NCI-H128 (cell line): ENCODE measurements at regions not wholly inside any gene's neighbourhood (a gene's known extent, or its start where the extent isn't known, plus 50 kb on each side); places are given as distances from the start of the nearest gene placed in this dataset.
"Not testable (repeated sequence)": the region's sequence is repeated elsewhere in the genome, so short reads cannot be mapped to it uniquely, and the experiment has no call there.

ENCODE experiments used
- DNase-seq: peaks from one replicate; lab custom pipeline; 2025; ENCODE audit not compliant: unreplicated experiment; lab: John Stamatoyannopoulos, UW

DNA sequence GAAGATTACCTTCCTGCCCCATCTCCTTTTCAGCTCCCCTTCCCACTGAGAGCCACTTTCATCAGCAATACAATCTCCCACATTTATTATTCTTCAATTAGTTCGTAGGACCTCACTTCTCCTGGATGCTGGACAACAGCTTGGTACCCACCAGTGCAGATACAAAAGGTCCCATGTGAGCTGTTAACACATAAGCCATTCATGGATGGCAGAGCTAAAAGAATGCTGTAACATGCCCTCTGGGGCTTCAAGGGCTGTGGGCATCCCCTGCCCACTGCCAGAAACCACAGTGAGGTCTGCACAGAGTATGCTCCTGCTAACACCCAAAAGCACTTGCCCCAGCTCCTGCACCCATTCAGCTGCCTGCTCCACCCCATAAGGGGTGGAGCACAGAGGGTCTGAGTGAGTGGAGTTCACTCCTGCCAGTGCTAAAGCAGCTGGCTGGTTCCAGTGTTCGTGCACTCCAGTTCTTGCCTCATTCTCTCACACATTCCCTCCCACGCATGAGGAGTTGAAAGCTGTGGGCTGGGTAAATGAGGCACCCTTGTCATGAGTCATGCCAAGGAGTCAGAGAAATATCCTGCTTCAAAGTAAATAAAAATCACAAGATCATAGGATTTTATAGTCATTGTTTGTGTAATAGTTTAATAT is 305.9 kb upstream of the TMEFF2 start:
- DNase-seq: no peak

DNA sequence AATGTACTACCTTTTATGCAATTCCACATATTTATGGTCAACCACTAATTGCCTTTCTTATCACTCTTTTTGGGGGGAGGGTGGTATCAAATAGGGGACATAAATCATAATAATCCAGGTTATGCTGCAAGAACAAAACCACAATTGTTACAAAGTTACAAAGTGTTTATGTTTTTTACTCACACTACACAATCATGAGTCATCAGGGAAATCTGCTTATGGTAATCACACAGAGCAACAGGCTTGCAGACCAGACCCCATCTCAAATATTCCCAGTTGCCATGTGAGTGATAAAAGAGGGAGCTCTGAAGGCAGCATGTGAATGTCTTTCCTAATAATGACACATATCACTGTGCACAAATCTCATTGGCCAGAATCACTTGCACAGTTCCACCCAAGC is 304.7 kb upstream of the TMEFF2 start:
- DNase-seq: no peak

DNA sequence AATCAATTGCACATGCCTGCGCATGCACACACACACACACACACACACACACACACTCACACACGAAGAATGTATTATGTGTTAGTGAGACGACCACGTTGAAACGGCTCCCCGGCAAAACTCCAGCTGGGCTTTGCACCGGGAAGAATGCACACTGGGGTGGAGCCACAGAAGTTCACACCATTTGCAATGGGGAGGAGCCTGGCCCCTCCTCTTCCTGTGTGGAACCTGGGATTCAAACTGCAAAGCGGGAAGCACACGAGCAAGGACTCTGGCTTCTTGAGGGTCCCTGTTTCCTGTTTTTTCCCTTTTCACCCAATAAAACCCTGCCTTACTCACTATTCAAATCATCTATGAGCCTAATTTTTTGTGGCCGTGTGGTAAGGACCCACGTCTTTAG is 304.0 kb upstream of the TMEFF2 start:
- DNase-seq: no peak

DNA sequence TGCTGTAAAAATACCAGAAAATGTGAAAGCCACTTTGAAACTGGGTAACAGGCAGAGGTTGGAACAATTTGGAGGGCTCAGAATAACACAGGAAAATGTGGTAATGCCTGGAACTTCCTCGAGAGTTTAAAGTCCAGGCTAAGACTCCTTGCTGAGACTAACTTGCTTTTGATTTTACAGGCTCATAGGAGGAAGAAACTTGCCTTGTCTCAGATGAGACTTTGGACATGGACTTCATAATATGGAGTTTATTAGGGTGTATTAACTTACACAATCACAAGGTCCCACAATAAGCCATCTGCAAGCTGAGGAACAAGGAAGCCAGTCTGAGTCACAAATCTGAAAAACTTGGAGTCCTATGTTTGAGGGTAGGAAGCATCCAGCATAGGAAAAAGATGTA is 293.4 kb upstream of the TMEFF2 start:
- not testable (repeated sequence) for DNase-seq

DNA sequence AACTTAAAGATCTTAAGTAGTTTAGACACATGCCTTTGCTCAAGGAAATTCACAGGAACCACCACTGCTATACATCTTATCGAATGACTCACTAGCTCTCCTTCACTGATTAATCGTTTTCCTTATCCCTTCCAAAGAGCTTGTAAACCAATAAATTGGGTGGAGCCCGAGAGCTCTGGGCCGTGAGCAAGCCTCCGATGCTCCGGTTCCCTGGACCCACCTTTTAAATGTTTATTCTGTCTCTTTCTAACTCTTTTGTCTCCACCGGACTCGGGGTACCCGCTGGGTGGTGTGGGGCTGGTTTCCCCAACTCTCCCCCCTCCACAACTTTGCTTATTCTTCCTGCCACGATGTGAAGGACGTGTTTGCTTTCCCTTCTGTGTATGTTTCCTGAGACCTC is 292.9 kb upstream of the TMEFF2 start:
- DNase-seq: no peak

DNA sequence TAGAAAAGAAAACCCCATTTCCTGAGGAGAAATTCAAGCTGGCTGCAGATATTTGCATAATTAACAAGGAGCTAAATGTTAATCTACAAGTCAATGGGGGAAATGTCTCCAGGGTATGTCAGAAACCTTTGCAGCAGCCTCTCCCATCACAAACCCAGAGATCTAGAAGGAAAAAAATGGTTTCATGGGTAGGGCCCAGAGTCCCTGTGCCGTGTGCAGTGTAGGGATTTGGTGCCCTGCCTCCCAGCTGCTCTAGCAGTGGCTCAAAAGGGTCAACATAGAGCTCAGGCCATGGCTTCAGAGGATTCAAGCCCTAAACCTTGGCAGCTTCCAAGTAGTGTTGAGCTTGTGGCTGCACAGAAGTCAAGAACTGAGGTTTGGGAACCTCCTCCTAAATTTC is 290.2 kb upstream of the TMEFF2 start:
- no peak for DNase-seq

DNA sequence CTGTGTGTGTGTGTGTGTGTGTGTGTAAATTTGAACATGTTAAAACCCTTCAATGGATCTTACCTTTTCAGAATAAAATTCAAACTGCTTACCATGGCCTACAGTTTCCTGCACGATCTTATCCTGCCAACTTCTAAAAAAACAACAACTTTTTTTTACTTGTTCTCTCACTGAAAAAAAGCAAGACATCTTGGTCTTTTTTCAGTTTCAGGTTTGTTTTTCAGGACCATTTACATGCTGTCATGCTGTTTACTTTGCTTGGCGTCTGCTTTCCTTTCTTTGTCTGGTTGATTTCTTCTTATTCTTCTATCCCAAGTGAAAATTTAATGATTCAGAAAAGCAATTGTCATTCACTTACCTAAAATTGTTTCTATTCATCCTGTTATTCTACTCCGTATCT is 286.3 kb upstream of the TMEFF2 start:
- DNase-seq: no peak

DNA sequence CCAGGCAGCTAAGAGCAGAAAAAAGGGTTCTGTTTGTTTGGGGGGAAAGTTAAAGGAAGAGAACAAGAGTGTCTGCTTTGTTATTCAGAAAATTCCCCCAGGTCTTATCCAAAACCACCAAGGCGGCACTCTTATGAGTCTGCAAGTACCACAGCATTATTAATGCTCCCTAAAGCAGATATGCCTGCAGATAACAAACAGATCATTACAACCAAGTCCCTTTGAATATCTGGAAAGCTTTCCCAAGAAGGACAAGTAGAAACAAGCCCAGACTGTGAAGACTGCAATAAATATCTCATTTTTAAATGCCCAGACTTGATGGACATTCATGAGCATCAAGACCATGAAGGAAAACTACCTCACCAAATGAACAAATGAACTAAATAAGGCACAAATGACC is 278.6 kb upstream of the TMEFF2 start:
- DNase-seq: no peak

DNA sequence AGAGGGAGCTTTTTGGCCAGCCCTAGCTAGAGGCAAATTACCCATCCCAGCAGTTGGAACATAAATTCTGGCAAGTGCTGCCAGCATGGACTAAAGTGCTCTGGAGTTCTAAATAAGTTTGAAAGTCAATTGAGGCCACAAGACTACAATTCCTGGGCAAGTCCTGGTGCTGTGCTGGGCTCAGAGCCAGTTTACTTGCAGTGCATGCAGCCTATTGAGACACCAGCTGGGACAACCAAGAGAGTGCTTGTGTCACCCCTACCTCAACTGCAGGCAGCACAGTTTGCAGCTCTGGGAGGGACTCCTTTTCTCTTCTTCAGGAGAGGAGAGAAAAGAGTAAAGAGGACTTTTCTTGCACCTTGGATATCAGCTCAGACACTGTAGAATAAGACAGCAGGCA is 277.2 kb upstream of the TMEFF2 start:
- no peak for DNase-seq

DNA sequence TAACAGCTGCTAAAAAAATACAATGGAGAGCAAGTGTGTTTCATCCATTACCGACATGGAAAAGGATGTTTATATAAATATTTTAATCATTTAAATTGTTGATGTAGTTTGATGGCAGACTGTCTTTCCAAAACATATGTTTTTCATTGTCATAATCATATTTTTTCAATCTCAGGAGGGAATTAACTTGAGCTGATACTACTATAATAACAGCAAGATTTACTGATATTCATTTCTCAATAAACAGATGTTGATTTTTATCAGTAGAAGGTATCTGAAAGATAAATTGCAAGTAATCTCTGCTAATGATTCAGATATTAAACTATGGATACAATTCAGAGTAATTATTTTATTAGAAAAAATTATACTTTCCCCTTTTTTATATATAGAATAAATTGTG is 274.9 kb upstream of the TMEFF2 start:
- no peak for DNase-seq

DNA sequence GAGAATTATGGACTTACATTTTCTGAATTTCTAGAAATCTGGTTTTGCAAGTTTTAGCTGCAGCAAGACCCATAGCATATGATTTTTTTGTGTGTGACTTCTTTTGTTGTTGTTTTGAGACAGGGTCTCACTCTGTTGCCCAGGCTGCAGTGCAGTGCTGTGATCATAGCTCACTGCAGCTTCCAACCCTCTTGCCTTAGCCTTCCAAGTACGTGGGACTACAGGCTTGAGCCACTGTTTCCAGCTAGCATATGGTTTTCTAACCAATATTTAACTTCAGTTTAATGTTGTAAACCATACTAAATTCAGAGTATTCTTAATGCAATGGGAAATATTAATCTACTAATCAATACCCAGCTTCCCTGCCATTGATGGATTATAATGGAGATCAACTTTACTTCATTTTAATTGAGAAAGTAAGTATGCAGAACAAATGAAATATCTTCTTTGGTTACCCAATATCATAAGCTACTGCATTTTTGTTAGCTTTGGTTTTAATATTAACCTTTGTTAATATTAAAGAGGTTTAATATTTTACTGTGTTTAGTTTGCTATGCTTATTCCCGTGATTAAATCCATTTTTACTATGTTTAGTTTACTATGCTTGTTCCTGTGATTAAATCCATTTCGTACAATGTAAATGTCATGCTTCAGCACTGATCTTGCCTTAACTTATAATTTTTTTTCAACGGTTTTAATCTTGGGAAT is 273.4 kb upstream of the TMEFF2 start:
- no peak for DNase-seq

DNA sequence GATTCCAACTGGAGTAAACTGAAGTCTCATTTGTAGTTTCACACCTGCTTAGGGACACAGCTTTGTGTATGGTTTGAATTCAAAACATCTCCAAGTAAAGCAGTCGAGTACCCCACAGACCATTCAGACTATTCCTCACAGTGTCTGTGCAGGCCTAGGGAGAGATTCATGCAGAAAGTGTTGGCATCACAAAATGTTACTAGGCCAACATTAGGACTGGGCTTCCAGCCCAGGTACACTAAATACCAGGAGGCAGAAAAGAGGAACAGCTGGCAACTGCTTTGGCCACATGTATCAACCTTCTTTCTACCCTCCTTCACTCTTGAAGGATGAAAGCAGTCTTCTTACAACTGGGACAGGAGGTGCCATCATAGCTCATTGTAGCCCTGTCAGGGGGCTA is 270.4 kb upstream of the TMEFF2 start:
- no peak for DNase-seq

DNA sequence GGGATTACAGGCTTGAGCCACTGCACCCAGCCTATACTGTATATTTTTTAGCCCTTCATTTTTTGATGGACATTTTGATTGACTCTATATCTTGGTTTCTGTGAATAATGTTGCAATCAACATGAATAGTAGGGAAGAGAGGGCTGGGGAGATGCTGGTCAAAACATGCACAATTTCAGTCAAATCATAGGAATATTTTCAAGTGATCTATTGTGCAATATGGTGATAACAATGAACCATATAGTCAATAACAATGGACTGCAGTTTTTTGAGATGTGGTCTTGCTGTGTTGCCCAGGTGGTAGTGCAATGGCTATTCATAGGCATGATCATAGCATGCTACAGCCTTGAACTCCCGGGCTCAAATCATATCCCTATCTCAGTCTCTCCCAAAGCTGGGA is 264.7 kb upstream of the TMEFF2 start:
- DNase-seq: no peak

DNA sequence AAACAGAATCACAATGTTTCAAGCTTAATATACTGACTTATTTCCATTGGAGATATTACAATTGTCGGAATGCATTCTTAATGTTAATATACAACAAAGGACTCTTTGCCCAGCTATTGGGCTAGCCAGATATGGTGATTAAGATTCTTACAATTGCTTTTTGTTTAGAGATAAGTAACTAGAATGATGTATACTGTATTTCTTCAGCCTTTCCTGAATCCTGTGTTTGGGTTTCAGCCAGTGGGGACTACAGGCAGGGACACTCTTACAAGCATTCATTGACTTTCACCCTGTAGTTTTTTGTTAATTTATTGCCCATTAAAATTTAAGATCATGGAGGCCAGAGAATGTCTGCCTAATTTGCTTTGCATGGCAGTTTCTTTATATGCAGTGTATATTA is 254.1 kb upstream of the TMEFF2 start:
- DNase-seq: no peak

DNA sequence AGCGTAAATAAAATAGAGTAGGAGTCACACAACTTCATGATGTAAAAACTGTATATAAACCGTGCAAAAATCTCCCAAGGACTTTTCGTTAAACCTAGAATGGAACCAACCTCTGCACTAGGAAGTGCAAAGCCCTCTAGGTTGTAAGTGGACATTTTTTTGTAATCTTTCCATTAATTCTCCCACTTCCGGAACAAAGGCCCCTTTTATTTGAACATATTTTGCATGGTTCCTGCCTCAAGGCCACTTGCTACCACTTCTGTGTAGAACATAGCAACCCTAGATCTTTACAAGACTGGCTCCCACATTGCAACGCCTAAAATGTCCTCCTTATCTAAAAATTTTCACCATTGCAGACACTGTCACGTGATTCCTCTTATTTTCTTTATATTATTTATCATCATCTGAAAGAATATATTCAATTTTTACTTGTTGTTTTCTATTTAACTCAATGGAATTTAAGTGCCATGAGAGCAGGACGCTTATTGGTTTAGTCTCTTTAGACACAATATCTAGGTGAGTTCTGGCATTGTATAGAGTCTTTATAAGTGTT is 249.6 kb upstream of the TMEFF2 start:
- no peak for DNase-seq

DNA sequence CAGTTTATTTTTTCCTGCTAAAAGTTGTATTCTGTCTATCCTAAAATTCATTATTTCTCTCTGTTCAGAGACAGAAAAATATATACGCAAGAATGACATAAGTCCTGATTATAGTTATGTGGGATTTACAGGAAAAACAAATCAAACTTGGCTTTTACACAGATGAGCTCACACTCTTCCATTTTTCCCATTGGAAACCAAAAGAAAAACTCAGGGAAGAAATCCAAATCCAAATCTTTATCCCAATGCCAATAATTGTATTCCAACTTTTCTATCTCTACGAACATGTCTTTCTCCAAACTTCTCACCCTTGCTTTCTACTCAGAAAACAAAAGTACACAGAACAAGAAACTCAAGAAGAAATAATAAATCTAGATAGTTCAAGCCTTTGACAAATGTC is 249.1 kb upstream of the TMEFF2 start:
- no peak for DNase-seq

DNA sequence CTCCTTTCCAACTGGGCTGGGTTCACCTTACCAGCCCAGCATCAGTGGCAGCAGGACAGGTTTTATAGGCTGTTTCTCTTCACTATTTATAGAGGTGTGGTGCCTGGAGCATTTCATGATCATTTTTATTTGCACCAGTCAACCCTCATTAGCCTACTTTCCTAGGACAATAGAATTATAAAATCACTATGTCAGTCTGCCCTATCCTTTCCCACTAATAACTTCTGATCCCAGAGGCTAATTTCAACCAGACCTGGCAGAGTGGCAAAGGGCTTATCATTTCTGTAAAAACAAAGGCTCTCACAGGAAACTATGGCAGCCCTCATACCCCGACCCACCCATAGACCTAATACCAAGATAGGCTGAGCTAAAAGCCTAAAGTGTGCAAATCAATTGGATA is 243.5 kb upstream of the TMEFF2 start:
- DNase-seq: no peak

DNA sequence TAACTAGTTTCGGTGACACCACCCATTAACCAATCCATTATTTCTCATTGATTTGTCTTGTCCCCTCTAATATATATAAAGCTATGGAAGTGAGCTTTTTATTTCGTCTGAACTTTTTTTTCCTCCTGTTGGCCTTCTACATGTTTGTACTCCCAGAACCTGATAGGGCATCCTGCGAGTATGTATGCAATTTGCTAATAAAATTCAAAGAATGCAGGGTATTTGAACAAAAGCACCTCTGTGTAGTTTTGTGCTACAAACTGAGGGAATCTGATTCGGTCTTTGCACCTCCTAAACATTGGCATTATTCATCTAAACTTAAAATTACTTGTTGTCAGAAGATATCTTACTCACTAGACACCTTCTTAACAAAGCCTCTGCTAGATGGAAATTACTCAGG is 242.9 kb upstream of the TMEFF2 start:
- no peak for DNase-seq

DNA sequence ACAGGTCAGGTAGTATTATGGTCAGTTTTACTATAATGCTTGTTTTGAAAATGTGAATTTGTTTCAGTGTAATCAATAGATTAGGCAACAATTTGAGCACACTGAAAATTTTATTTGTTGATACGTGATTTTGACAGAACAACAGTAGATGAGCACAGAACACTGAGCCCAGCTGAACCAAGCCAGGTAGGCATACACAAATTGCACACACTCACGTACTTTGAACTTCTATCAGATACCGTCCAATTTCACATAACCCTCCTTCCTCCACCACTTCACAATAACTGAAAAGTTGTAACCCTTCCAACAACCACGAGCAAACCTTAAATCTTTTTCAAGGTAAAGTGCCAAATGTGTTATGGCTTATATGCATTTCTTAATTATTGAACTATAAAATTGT is 229.5 kb upstream of the TMEFF2 start:
- DNase-seq: no peak

DNA sequence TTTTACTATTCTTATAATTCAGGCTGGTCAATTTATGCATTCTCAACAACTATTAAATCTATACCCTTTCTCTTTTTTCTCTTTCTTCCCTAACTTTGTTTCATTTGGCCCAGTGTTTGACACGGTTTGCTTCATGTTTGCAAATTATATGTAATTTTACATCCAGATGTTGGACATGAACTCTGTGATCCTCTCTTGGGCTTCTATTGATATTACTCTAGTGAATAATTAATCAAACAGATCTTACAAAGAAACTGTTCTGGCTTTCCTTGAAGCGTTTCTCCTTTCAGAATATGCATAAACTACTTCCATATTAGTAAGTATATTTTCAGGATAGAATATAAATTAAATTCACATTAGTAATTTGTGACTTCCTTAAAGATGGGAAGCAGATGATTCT is 225.1 kb upstream of the TMEFF2 start:
- no peak for DNase-seq

DNA sequence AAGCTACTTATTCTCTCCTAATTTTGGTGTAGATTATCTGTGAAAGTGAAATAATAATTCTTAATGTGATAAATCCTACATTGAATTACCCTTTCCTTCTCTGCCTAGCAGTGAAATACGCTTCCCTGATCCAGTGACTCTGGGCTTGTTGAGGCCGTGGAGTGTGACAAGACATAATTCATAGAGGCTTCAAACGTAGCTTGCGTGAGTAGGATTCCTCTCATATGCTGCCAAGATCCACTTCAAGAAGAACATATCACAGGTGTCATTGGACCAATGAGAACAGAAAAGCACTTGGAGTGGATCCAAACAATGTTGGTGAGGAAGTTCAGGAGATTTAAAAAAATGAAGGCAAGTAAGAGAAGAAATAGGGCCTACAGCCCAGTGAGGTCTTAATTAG is 221.3 kb upstream of the TMEFF2 start:
- no peak for DNase-seq

DNA sequence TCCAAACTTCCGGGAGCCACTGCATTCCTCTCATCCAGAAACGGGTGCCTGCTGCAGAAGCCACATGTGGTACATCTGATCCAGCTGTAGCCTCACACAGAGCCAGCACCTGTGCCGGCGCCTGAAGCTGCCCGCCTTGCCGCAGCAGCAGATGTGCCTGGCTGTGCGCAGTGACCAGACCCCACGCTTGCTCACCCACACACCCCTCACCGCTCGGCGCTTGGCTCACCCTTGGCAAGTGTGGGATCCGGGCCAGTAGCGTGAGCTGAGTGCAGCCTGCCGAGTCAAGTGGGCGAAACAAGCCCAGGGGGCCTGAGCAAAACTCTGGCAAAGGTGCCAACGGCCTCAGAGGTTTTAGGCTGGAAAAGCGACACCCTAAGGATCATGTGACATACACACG is 220.1 kb upstream of the TMEFF2 start:
- DNase-seq: no peak
